T-helper 1 cell (primary cell): ENCODE measurements at regions not wholly inside any gene's neighbourhood (a gene's known extent, or its start where the extent isn't known, plus 50 kb on each side); places are given as distances from the start of the nearest gene placed in this dataset.
"Not testable (repeated sequence)": the region's sequence is repeated elsewhere in the genome, so short reads cannot be mapped to it uniquely, and the experiment has no call there.

ENCODE experiments used
- DNase-seq, 5 donors: peaks; one replicate each; pipeline ENCODE4 v3.0.0-alpha.2; 2012 to 2020

GRCh38 chr16:60481591-60481990 lies 1554.6 kb downstream of the CDH8 start:
- DNase-seq = no peak

GRCh38 chr16:60478810-60479209 lies 1557.4 kb downstream of the CDH8 start:
- DNase-seq = no peak

GRCh38 chr16:60463986-60464385 lies 1572.3 kb downstream of the CDH8 start:
- DNase-seq = no peak

- no peak for DNase-seq
Measured at GRCh38 chr16:60459463-60459862, 1576.8 kb downstream of the CDH8 start.

GRCh38 chr16:60458255-60458654 lies 1578.0 kb downstream of the CDH8 start:
- no peak for DNase-seq

GRCh38 chr16:60452646-60453045 lies 1583.6 kb downstream of the CDH8 start:
- no peak for DNase-seq

- DNase-seq = no peak
Measured at GRCh38 chr16:60438894-60439293, 1597.3 kb downstream of the CDH8 start.

GRCh38 chr16:60432472-60432871 lies 1603.8 kb downstream of the CDH8 start:
- no peak for DNase-seq

GRCh38 chr16:60419859-60420258 lies 1616.4 kb downstream of the CDH8 start:
- no peak for DNase-seq

- DNase-seq = no peak
Measured at GRCh38 chr16:60414613-60415012, 1621.6 kb downstream of the CDH8 start.

- DNase-seq = no peak
Measured at GRCh38 chr16:60413969-60414368, 1622.3 kb downstream of the CDH8 start.

GRCh38 chr16:60407606-60408005 lies 1628.6 kb downstream of the CDH8 start:
- DNase-seq = no peak

GRCh38 chr16:60407034-60407433 lies 1629.2 kb downstream of the CDH8 start:
- no peak for DNase-seq

- DNase-seq = no peak
Measured at GRCh38 chr16:60405286-60405685, 1631.0 kb downstream of the CDH8 start.

- DNase-seq = no peak
Measured at GRCh38 chr16:60404401-60404800, 1631.8 kb downstream of the CDH8 start.

- not testable (repeated sequence) for DNase-seq
Measured at GRCh38 chr16:60402941-60403340, 1633.3 kb downstream of the CDH8 start.

GRCh38 chr16:60392380-60392779 lies 1643.9 kb downstream of the CDH8 start:
- DNase-seq = no peak

GRCh38 chr16:60371591-60371990 lies 1637.5 kb upstream of the GOT2 start:
- DNase-seq = no peak

GRCh38 chr16:60367739-60368138 lies 1633.6 kb upstream of the GOT2 start:
- no peak for DNase-seq

- DNase-seq = no peak
Measured at GRCh38 chr16:60363566-60363965, 1629.5 kb upstream of the GOT2 start.

GRCh38 chr16:60359866-60360265 lies 1625.8 kb upstream of the GOT2 start:
- DNase-seq = not testable (repeated sequence)

GRCh38 chr16:60359412-60359811 lies 1625.3 kb upstream of the GOT2 start:
- not testable (repeated sequence) for DNase-seq

- not testable (repeated sequence) for DNase-seq
Measured at GRCh38 chr16:60357876-60358522, 1623.9 kb upstream of the GOT2 start.

- DNase-seq = no peak
Measured at GRCh38 chr16:60346256-60346655, 1612.1 kb upstream of the GOT2 start.

- no peak for DNase-seq
Measured at GRCh38 chr16:60337671-60338070, 1603.6 kb upstream of the GOT2 start.
